Lower leg skin (tissue), 3 donors: ENCODE measurements at regions not wholly inside any gene's neighbourhood (a gene's known extent, or its start where the extent isn't known, plus 50 kb on each side); places are given as distances from the start of the nearest gene placed in this dataset.

Experiments used
- POLR2A ChIP-seq, 2 donors: fragments of 450-650 bp; IDR thresholded peaks; one replicate each; pipeline ENCODE4 v1.6.1; 2016 to 2017; ENCODE audit warnings: antibody characterized with exemption in 2 of 2, mild to moderate bottlenecking in 1 of 2, moderate library complexity in 1 of 2
- TF ChIP-seq, protein P1 (sequence below), 3 donors: fragments of 450-650 bp; IDR thresholded peaks; one replicate each; pipeline ENCODE4 v1.5.1; 2016; ENCODE audit warnings: antibody characterized with exemption in 3 of 3, mild to moderate bottlenecking in 3 of 3, moderate library complexity in 2 of 3

DNA sequence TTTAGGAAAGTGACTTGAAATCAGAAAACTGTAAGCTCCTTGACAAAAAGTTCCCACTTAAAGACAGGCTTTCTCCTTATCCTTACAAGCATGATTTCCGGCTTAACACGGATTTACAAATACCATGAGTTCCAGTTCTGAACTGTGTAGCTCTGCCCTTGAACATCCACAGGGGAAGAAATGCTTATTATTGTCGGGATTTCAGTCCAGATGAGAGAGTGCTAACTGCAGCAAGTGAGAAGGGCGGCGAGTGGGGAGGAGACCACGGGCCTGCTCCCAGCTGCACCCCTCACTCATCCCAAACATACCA is 73.1 kb downstream of the LRRC30 start:
- TF ChIP-seq, protein P1, sequence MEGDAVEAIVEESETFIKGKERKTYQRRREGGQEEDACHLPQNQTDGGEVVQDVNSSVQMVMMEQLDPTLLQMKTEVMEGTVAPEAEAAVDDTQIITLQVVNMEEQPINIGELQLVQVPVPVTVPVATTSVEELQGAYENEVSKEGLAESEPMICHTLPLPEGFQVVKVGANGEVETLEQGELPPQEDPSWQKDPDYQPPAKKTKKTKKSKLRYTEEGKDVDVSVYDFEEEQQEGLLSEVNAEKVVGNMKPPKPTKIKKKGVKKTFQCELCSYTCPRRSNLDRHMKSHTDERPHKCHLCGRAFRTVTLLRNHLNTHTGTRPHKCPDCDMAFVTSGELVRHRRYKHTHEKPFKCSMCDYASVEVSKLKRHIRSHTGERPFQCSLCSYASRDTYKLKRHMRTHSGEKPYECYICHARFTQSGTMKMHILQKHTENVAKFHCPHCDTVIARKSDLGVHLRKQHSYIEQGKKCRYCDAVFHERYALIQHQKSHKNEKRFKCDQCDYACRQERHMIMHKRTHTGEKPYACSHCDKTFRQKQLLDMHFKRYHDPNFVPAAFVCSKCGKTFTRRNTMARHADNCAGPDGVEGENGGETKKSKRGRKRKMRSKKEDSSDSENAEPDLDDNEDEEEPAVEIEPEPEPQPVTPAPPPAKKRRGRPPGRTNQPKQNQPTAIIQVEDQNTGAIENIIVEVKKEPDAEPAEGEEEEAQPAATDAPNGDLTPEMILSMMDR (IDR thresholded peaks at IDR 0.05): no peak
- no peak for TF ChIP-seq POLR2A (IDR thresholded peaks at IDR 0.05)
